ENCODE measurements at regions not wholly inside any gene's neighbourhood (a gene's known extent, or its start where the extent isn't known, plus 50 kb on each side); places are given as distances from the start of the nearest gene placed in this dataset.

DNA sequence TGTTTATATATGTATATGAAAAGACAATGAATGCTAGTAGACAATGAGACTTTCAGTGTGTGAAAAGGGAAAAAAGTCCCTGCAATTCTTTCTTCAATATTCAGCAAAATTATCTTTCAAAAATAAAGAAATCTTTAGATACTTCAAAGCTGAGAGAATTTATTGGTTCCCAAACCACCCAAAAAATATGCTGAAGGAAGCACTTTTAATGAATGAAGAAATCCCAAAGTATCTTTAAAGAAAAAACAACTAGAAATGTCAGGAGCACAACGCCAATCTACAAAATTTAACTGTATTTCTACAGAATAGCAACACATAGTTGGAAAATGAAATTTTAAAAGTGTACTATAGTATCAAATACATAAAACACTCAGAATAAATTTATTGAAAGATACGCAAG lies 142.3 kb upstream of the CHRM3 start:
- TF ChIP-seq, protein P1, sequence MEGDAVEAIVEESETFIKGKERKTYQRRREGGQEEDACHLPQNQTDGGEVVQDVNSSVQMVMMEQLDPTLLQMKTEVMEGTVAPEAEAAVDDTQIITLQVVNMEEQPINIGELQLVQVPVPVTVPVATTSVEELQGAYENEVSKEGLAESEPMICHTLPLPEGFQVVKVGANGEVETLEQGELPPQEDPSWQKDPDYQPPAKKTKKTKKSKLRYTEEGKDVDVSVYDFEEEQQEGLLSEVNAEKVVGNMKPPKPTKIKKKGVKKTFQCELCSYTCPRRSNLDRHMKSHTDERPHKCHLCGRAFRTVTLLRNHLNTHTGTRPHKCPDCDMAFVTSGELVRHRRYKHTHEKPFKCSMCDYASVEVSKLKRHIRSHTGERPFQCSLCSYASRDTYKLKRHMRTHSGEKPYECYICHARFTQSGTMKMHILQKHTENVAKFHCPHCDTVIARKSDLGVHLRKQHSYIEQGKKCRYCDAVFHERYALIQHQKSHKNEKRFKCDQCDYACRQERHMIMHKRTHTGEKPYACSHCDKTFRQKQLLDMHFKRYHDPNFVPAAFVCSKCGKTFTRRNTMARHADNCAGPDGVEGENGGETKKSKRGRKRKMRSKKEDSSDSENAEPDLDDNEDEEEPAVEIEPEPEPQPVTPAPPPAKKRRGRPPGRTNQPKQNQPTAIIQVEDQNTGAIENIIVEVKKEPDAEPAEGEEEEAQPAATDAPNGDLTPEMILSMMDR (IDR thresholded peaks at IDR 0.05): no peak
- no peak for TF ChIP-seq POLR2A (IDR thresholded peaks at IDR 0.05)
